WERI-Rb-1 (cell line): ENCODE measurements at regions not wholly inside any gene's neighbourhood (a gene's known extent, or its start where the extent isn't known, plus 50 kb on each side); places are given as distances from the start of the nearest gene placed in this dataset.

Experiments used
- DNase-seq: peaks from one replicate; pipeline ENCODE4 v3.0.0-alpha.2; 2020
- H3K27ac ChIP-seq: fragments of 250-450 bp; sonication (Bioruptor Pico); 2 replicates; pipeline ENCODE4 v1.5.1; 2020; ENCODE audit warnings: mild to moderate bottlenecking, moderate library complexity
- H3K27me3 ChIP-seq: fragments of 250-450 bp; sonication (Bioruptor Pico); 2 replicates; pipeline ENCODE4 v1.5.1; 2021; ENCODE audit warnings: mild to moderate bottlenecking, low read depth, moderate library complexity; ENCODE audit not compliant: insufficient read depth, severe bottlenecking
- H3K36me3 ChIP-seq: fragments of 250-450 bp; sonication (Bioruptor Pico); 2 replicates; pipeline ENCODE4 v1.5.1; 2020; ENCODE audit warnings: mild to moderate bottlenecking, moderate library complexity
- H3K4me3 ChIP-seq: 2 replicates; pipeline ENCODE4 v1.5.1; 2011; ENCODE audit warnings: low read depth, mild to moderate bottlenecking, control low read depth, low read length
- H3K9me3 ChIP-seq: fragments of 250-450 bp; sonication (Bioruptor Pico); 2 replicates; pipeline ENCODE4 v1.5.1; 2021; ENCODE audit warnings: mild to moderate bottlenecking, moderate library complexity; ENCODE audit not compliant: severe bottlenecking
- CTCF ChIP-seq: IDR thresholded peaks from 2 replicates; pipeline ENCODE4 v1.5.1; 2011; ENCODE audit warnings: low read depth, mild to moderate bottlenecking, control low read depth, inconsistent platforms, low read length

GRCh38 chr4:43837171-43837570, 611.4 kb downstream of the KCTD8 start:
- no peaks in the 10 kb centered on the region for H3K36me3 ChIP-seq
- no peak for TF ChIP-seq CTCF
- H3K27me3 ChIP-seq: no peaks in the 10 kb centered on the region
- no peaks in the 10 kb centered on the region for H3K9me3 ChIP-seq
- H3K27ac ChIP-seq: no peak overlapping the region
- DNase-seq: no peak
- no peak overlapping the region for H3K4me3 ChIP-seq

GRCh38 chr4:43837604-43838003, 611.0 kb downstream of the KCTD8 start:
- no peaks in the 10 kb centered on the region for H3K9me3 ChIP-seq
- DNase-seq: no peak
- H3K27ac ChIP-seq: no peak overlapping the region
- H3K27me3 ChIP-seq: no peaks in the 10 kb centered on the region
- no peaks in the 10 kb centered on the region for H3K36me3 ChIP-seq
- no peak for TF ChIP-seq CTCF
- no peak overlapping the region for H3K4me3 ChIP-seq

- no peaks in the 10 kb centered on the region for H3K27me3 ChIP-seq
- no peaks in the 10 kb centered on the region for H3K9me3 ChIP-seq
- H3K27ac ChIP-seq: no peak overlapping the region
Measured at GRCh38 chr4:43842594-43842993, 606.0 kb downstream of the KCTD8 start.

GRCh38 chr4:43843501-43843900, 605.1 kb downstream of the KCTD8 start:
- Histone ChIP-seq H3K4me3 (no peak overlapping the region), H3K36me3 (no peaks in the 10 kb centered on the region), H3K27me3 (no peaks in the 10 kb centered on the region), H3K9me3 (no peaks in the 10 kb centered on the region), H3K27ac (no peak overlapping the region)
- DNase-seq: no peak
- TF ChIP-seq CTCF: no peak

More at GRCh38 chr4:43842594-43842993, 606.0 kb downstream of the KCTD8 start:
- Histone ChIP-seq H3K36me3 (no peaks in the 10 kb centered on the region), H3K4me3 (no peak overlapping the region)
- DNase-seq: no peak
- TF ChIP-seq CTCF: no peak

GRCh38 chr4:43846111-43846587, 602.5 kb downstream of the KCTD8 start:
- H3K9me3 ChIP-seq: no peaks in the 10 kb centered on the region
- no peak for DNase-seq
- H3K4me3 ChIP-seq: no peak overlapping the region
- no peaks in the 10 kb centered on the region for H3K27me3 ChIP-seq
- H3K36me3 ChIP-seq: no peaks in the 10 kb centered on the region
- TF ChIP-seq CTCF: no peak
- no peak overlapping the region for H3K27ac ChIP-seq

GRCh38 chr4:43853565-43854264, 594.9 kb downstream of the KCTD8 start:
- H3K27me3 ChIP-seq: no peaks in the 10 kb centered on the region
- H3K9me3 ChIP-seq: no peaks in the 10 kb centered on the region
- no peak overlapping the region for H3K27ac ChIP-seq
- H3K36me3 ChIP-seq: no peaks in the 10 kb centered on the region
- no peak overlapping the region for H3K4me3 ChIP-seq
- TF ChIP-seq CTCF: no peak
- DNase-seq: no peak
